EH (cell line): ENCODE measurements at regions not wholly inside any gene's neighbourhood (a gene's known extent, or its start where the extent isn't known, plus 50 kb on each side); places are given as distances from the start of the nearest gene placed in this dataset.
"Not testable (repeated sequence)": the region's sequence is repeated elsewhere in the genome, so short reads cannot be mapped to it uniquely, and the experiment has no call there.

Experiments
- DNase-seq: peaks from one replicate; pipeline ENCODE4 v3.0.0-alpha.2; 2015; ENCODE audit warnings: low read depth

GRCh38 chr4:138398322-138398721, 156.2 kb upstream of the SLC7A11 start:
- DNase-seq, result no peak

GRCh38 chr4:138393886-138394610, 151.9 kb upstream of the SLC7A11 start:
- DNase-seq, result no peak

DNA sequence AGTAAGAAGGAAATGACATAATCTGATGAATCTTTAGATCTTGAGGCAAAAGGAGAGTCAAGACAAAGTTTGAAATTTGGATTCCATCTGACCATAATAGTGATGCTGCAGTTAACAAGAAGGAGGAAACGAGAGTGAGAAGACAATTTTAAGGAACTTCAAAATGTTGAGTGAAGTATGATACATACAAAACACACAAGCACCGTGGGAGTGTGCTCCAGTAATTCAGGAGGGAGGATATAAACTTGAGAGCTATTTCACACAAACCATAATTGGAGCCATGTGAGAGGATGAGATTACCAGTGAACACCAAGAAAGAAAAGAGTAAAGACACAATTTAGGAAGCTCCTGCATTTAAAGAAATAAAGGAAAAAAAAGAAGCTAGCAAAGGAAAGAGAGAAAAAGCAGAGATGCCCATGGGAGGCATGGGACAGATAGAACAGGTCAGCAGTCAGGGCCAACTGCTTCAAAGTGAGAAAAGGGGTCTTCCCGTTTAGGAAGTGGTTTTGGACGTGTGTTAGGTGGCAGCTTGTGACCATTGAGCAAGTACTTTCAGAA, 150.7 kb upstream of the SLC7A11 start:
- no peak for DNase-seq

GRCh38 chr4:138389976-138390685, 148.0 kb upstream of the SLC7A11 start:
- DNase-seq, result peak; percentile 39

GRCh38 chr4:138374947-138375346, 132.8 kb upstream of the SLC7A11 start:
- DNase-seq, result no peak

GRCh38 chr4:138367942-138368341, 125.8 kb upstream of the SLC7A11 start:
- no peak for DNase-seq

DNA sequence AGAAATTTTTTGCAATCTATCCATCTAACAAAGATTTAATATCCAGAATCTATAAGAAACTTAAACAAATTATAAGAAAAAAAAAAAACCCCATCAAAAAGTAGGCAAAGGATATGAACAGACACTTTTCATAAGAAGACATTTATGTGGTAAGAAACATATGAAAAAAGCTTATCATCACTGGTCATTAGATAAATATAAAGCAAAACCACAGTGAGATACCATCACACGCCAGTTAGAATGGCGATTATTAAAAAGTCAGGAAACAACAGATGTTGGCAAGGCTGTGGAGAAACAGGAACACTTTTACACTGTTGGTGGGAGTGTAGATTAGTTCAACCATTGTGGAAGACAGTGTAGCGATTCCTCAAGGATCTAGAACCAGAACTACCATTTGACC, 110.3 kb upstream of the SLC7A11 start:
- DNase-seq, result not testable (repeated sequence)

GRCh38 chr4:138348055-138348454, 105.9 kb upstream of the SLC7A11 start:
- peak; percentile 44 for DNase-seq

- no peak for DNase-seq
Observed at GRCh38 chr4:138347561-138347960, 105.4 kb upstream of the SLC7A11 start.

- DNase-seq, result no peak
Observed at GRCh38 chr4:138344851-138345250, 102.7 kb upstream of the SLC7A11 start.

DNA sequence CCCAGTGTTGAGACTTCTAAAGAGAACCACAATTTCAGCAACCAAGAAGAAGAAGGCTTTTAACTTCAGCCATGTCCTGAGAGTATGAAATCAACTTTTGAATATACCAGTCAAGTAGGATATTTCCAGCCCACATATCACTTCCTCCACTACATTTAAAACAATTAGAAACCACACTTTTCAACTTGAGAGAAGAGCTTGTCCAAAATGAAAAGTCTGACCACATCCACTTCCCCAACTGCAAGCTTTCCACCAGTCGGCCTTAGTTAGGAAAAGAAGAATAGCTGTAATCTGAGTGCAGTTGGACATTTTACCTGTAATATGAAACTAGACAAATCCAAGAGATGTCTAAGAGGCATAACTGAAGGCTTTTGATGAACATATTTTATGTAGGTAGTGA, 101.9 kb upstream of the SLC7A11 start:
- no peak for DNase-seq

DNA sequence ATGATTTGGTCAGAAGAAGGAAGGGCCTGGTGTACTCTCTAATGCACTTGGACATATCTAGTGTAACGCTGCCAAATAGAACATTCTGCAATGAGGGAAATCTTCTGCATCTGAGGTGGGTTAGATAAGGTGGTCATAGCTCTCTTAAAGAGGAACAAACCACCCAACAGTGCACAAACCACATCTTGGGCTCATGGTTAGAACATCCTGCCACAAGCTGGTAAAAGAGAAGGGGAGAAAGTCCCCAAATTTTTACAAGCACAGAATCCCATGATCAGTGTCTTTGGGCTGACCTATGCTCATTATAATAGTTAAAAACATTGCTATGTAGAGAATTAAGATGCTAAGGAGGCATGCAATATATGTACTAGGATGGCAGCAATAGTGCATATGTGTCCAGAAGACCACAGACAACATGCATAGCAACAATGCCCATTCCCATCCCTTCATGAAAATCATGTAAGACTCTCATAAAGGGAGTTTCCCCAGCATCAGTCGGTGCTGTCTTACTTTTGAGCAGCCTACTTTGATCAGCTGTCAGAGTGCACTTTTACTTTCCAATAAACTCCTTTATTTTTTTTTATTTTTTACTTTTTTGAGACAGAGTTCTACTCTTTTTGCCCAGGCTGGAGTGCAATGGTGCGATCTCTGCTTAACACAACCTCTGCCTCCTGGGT, 99.7 kb upstream of the SLC7A11 start:
- no peak for DNase-seq

- DNase-seq, result no peak
Observed at GRCh38 chr4:138338840-138339239, 96.7 kb upstream of the SLC7A11 start.

- not testable (repeated sequence) for DNase-seq
Observed at GRCh38 chr4:138338222-138338621, 96.1 kb upstream of the SLC7A11 start.

GRCh38 chr4:138334346-138335016, 92.3 kb upstream of the SLC7A11 start:
- DNase-seq, result no peak

GRCh38 chr4:138332415-138332814, 90.3 kb upstream of the SLC7A11 start:
- DNase-seq, result not testable (repeated sequence)

GRCh38 chr4:138330531-138330930, 88.4 kb upstream of the SLC7A11 start:
- DNase-seq, result no peak

DNA sequence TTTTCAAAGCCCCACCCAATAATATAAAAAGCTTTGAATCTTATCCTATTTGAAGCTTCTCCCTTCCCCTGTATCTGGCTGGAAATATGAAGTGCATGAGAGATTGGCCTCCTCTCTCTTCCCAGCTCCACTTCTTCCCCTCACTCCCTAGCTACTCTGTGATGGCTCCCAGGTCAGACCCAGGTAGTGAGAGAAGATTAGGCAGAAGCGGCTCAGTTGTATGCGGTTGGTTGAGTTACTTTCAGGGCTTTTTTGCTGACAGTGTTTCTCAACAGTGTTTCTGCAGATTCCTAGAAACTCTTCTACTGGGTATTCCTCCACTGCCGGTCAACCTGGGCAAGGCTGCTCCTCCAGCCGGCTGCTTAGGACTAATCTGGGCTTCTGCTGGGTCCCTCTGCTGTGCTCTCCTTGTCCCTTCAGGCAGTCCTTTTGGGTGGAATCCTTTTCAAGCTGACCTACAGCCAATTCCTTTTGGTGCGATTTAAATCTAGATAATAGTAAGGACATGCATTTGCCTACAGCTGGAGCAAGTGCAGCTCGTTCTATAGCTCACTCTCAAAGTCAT, 87.4 kb upstream of the SLC7A11 start:
- DNase-seq, result no peak

GRCh38 chr4:138327338-138327737, 85.2 kb upstream of the SLC7A11 start:
- DNase-seq, result no peak

- no peak for DNase-seq
Observed at GRCh38 chr4:138320831-138321230, 78.7 kb upstream of the SLC7A11 start.

- DNase-seq, result no peak
Observed at GRCh38 chr4:138320030-138320429, 77.9 kb upstream of the SLC7A11 start.
